HTR-8/SVneo (cell line): ENCODE measurements at regions not wholly inside any gene's neighbourhood (a gene's known extent, or its start where the extent isn't known, plus 50 kb on each side); places are given as distances from the start of the nearest gene placed in this dataset.
"Not testable (repeated sequence)": the region's sequence is repeated elsewhere in the genome, so short reads cannot be mapped to it uniquely, and the experiment has no call there.

Experiments
- DNase-seq: peaks from one replicate; pipeline ENCODE4 v3.0.0; 2011; ENCODE audit warnings: low spot score, mixed read lengths; ENCODE audit not compliant: insufficient read length
- FAIRE-seq: peaks from 2 replicates; lab custom pipeline; 2011; peaks lifted over from hg19 to GRCh38; lab: Jason Lieb, UNC

GRCh38 chr22:27246558-27246957, 555.0 kb downstream of the MN1 start:
- FAIRE-seq (no peak), DNase-seq (no peak)

GRCh38 chr22:27247701-27248434, 553.7 kb downstream of the MN1 start:
- no peak for FAIRE-seq
- DNase-seq: no peak

GRCh38 chr22:27250418-27250817, 551.1 kb downstream of the MN1 start:
- FAIRE-seq: no peak
- DNase-seq: no peak

GRCh38 chr22:27250886-27251285, 550.7 kb downstream of the MN1 start:
- FAIRE-seq (no peak), DNase-seq (no peak)

- FAIRE-seq (no peak), DNase-seq (no peak)
Measured at GRCh38 chr22:27251563-27251962, 550.0 kb downstream of the MN1 start.

DNA sequence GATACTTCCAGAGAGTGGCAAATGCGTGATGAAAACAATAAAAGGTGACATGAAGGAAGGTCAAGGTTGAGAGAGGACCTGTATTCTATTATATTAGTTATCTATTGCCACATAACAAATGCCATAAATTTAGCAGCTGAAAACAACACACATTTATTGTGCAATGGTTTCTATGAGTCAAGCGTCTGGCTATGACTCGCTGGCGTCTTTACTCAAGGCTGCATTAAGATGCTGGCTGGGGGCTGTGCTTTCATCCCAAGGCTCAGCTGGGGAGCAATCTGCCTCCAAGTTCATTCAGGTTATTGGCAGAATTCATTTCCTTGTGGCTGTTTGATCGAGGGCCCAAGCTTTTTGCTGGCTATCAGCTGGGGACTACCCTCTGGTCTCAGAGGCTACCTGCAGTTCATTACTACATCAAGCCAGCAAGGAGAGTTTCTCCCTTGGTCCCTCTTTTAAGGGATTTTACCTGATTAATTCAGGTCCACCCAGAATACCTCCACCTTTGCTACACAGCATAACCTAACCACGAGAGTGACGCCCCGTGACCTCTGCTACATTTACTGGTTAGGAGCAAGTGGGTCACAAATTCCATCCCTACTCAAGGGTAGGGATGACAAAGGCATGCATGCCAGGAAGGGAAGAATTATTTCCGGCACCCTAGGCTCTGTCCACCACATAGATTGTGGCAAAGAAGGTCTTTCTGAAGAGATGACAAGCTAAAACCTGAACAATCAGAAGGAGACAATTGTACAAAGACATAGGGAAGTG, 549.1 kb downstream of the MN1 start:
- FAIRE-seq: no peak
- peak; percentile 63 for DNase-seq

- FAIRE-seq: no peak
- DNase-seq: no peak
Measured at GRCh38 chr22:27253108-27253902, 548.3 kb downstream of the MN1 start.

GRCh38 chr22:27254063-27254462, 547.5 kb downstream of the MN1 start:
- not testable (repeated sequence) for DNase-seq, FAIRE-seq

GRCh38 chr22:27255580-27255979, 546.0 kb downstream of the MN1 start:
- FAIRE-seq: no peak
- no peak for DNase-seq

- no peak for FAIRE-seq
- no peak for DNase-seq
Measured at GRCh38 chr22:27257987-27258386, 543.6 kb downstream of the MN1 start.

GRCh38 chr22:27258616-27259172, 542.9 kb downstream of the MN1 start:
- DNase-seq: no peak
- FAIRE-seq: no peak

- no peak for FAIRE-seq
- DNase-seq: no peak
Measured at GRCh38 chr22:27259433-27259832, 542.1 kb downstream of the MN1 start.

DNA sequence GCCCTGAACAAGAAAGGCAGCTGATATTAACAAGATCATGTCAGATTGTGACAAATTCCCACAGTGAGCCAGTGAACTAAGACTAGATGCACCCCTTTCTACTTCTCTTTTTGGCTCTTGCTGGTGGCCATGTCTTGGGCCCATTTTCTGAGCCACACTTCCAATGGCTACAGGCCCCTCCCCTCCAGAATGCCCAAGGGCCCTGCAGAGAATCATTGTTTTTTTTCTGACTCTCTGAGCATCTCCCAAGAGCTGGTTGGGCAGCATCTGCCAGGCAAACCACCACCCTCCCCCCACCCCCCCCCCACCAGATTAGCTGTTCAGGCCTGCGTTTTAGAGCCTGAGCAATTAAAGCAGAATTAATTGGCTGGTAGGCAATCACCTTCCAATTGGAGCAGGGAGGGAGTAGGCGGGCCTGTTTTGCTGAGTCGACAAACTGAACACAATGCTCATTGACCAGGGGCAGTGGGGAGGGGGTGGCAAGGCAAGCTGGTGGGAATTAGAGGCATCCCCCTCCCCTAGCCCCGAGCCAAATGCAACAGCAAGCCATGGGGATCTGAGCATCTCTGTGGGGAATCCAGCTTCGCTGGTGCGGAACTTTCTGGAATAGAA, 541.4 kb downstream of the MN1 start:
- FAIRE-seq (no peak), DNase-seq (no peak)

- DNase-seq: no peak
- FAIRE-seq: no peak
Measured at GRCh38 chr22:27262361-27262760, 539.2 kb downstream of the MN1 start.

DNA sequence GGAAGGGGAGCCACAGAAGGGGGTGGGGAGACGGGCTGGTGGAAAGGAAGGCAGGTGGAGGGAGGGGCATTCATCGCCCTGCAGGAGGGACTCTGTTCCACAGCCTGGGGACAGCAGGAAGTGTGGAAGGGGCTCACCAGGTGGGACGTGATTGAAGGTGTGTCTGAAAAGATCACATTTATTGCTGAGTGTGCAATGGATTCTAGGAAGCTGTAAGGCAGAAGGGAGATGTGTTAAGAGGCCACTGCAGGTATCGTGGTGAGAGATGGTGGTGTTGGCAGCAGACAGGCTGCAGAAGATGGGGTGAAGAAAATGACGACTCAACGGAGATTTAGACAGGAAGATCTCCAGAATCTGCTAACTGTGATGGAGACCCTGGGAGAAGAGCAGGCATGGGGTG, 537.4 kb downstream of the MN1 start:
- no peak for FAIRE-seq
- no peak for DNase-seq

DNA sequence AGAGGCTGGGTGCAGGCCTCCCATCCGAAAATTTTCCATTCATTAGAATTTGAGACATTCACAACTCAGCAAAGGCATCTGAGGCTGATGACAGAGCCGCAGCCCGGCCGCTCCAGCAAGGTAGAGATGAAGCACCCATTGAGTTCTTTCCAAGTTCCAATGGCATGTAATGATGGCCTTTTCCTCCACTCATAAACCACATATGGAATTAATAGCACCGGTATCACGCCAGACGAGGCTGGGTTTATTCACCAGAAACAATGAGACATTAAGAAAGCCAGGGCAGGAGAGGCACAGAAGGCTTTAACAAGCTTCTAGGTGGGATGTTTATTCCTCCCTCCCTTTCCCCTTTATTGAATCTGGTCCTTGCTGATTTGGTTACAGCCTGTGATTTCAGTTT, 534.4 kb downstream of the MN1 start:
- FAIRE-seq (no peak), DNase-seq (no peak)

- FAIRE-seq (no peak), DNase-seq (no peak)
Measured at GRCh38 chr22:27269751-27270543, 531.6 kb downstream of the MN1 start.

GRCh38 chr22:27270818-27271510, 530.6 kb downstream of the MN1 start:
- FAIRE-seq (no peak), DNase-seq (no peak)

- FAIRE-seq (no peak), DNase-seq (no peak)
Measured at GRCh38 chr22:27273436-27273835, 528.1 kb downstream of the MN1 start.
